Hepatocyte (in vitro differentiated cells): ENCODE measurements at regions not wholly inside any gene's neighbourhood (a gene's known extent, or its start where the extent isn't known, plus 50 kb on each side); places are given as distances from the start of the nearest gene placed in this dataset.

Source experiments
- EZH2phosphoT487 ChIP-seq: fragments of 200-600 bp; sonication (generic); IDR thresholded peaks from one replicate; pipeline ENCODE4 v1.6.1; 2018; ENCODE audit warnings: antibody characterized with exemption, mild to moderate bottlenecking, low read depth, moderate library complexity; ENCODE audit not compliant: unreplicated experiment, severe bottlenecking
- TF ChIP-seq, protein P1 (sequence below): fragments of 200-600 bp; sonication (generic); IDR thresholded peaks from 2 replicates; pipeline ENCODE4 v1.5.1; 2016; ENCODE audit warnings: antibody characterized with exemption, mild to moderate bottlenecking; ENCODE audit not compliant: poor library complexity

DNA sequence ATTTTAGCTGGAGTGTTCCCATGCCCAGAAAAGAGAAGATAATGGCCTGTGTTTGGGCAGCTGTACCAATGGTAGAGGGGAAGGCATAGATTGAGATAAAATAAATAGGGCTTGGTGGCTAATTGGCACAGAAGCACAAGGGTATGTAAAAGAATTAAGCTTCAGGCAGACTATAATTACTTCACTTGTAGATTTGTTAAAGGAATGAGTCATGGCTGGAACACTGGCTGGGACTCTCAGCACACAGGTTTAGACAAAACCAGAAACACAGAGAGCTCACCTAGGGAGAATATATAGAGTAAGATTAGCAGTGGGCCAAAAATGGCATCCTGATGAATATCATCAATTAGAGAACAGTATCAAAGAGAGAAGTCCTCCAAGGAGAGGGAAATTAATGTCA is 198.3 kb upstream of the FIGN start:
- TF ChIP-seq, protein P1, sequence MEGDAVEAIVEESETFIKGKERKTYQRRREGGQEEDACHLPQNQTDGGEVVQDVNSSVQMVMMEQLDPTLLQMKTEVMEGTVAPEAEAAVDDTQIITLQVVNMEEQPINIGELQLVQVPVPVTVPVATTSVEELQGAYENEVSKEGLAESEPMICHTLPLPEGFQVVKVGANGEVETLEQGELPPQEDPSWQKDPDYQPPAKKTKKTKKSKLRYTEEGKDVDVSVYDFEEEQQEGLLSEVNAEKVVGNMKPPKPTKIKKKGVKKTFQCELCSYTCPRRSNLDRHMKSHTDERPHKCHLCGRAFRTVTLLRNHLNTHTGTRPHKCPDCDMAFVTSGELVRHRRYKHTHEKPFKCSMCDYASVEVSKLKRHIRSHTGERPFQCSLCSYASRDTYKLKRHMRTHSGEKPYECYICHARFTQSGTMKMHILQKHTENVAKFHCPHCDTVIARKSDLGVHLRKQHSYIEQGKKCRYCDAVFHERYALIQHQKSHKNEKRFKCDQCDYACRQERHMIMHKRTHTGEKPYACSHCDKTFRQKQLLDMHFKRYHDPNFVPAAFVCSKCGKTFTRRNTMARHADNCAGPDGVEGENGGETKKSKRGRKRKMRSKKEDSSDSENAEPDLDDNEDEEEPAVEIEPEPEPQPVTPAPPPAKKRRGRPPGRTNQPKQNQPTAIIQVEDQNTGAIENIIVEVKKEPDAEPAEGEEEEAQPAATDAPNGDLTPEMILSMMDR = no peak
- no peak for TF ChIP-seq EZH2phosphoT487
